ENCODE measurements at regions not wholly inside any gene's neighbourhood (a gene's known extent, or its start where the extent isn't known, plus 50 kb on each side); places are given as distances from the start of the nearest gene placed in this dataset.

GRCh38 chr1:59150577-59151386 is 146.1 kb upstream of the FGGY start:
- no peak for DNase-seq

- DNase-seq, result no peak
Measured at GRCh38 chr1:59151387-59151761, 145.5 kb upstream of the FGGY start.

GRCh38 chr1:59151860-59152259 is 145.0 kb upstream of the FGGY start:
- DNase-seq, result no peak

GRCh38 chr1:59152511-59152910 is 144.4 kb upstream of the FGGY start:
- DNase-seq, result no peak

- DNase-seq, result no peak
Measured at GRCh38 chr1:59154401-59154800, 142.5 kb upstream of the FGGY start.

GRCh38 chr1:59155351-59155750 is 141.5 kb upstream of the FGGY start:
- DNase-seq, result no peak

GRCh38 chr1:59156051-59156450 is 140.8 kb upstream of the FGGY start:
- no peak for DNase-seq

- DNase-seq, result no peak
Measured at GRCh38 chr1:59156526-59157199, 140.2 kb upstream of the FGGY start.

- no peak for DNase-seq
Measured at GRCh38 chr1:59158321-59158720, 138.6 kb upstream of the FGGY start.

GRCh38 chr1:59159557-59160203 is 137.2 kb upstream of the FGGY start:
- no peak for DNase-seq

- DNase-seq, result no peak
Measured at GRCh38 chr1:59161136-59161535, 135.8 kb upstream of the FGGY start.

- no peak for DNase-seq
Measured at GRCh38 chr1:59162665-59163064, 134.2 kb upstream of the FGGY start.

GRCh38 chr1:59163268-59164092 is 133.4 kb upstream of the FGGY start:
- DNase-seq, result no peak

- DNase-seq, result no peak
Measured at GRCh38 chr1:59164371-59164770, 132.5 kb upstream of the FGGY start.

GRCh38 chr1:59165353-59165752 is 131.5 kb upstream of the FGGY start:
- DNase-seq, result no peak

- DNase-seq, result no peak
Measured at GRCh38 chr1:59169703-59170102, 127.2 kb upstream of the FGGY start.

- no peak for DNase-seq
Measured at GRCh38 chr1:59170659-59171058, 126.2 kb upstream of the FGGY start.

- no peak for DNase-seq
Measured at GRCh38 chr1:59171788-59172187, 125.1 kb upstream of the FGGY start.

GRCh38 chr1:59172693-59173092 is 124.2 kb upstream of the FGGY start:
- DNase-seq, result no peak

GRCh38 chr1:59173721-59174120 is 123.2 kb upstream of the FGGY start:
- no peak for DNase-seq

GRCh38 chr1:59176471-59176870 is 120.4 kb upstream of the FGGY start:
- no peak for DNase-seq

GRCh38 chr1:59177756-59178155 is 119.1 kb upstream of the FGGY start:
- DNase-seq, result no peak
